ENCODE measurements at regions not wholly inside any gene's neighbourhood (a gene's known extent, or its start where the extent isn't known, plus 50 kb on each side); places are given as distances from the start of the nearest gene placed in this dataset.

- no peaks in the 10 kb centered on the region for H3K4me1 Mint-ChIP-seq
- Histone ChIP-seq H3K27me3 (replicated peaks in 1 of 2; ENCODE audit: control insufficient read depth in 2 of 2, extremely low read depth in 1 of 2, insufficient read depth in 2 of 2, low read length in 1 of 2) (peaks cover 0 to 6% of the 10 kb centered on the region in 2 experiments), H3K4me1 (ENCODE audit: control insufficient read depth in 1 of 2, extremely low read depth in 1 of 2, insufficient read depth in 2 of 2, low read length in 2 of 2) (no peaks in the 10 kb centered on the region), H3K9me3 (no peaks in the 10 kb centered on the region), H3K36me3 (ENCODE audit: control insufficient read depth in 2 of 2, extremely low read depth in 1 of 2, insufficient read depth in 1 of 2, low read length in 1 of 2) (no peaks in the 10 kb centered on the region), H3K4me3 (ENCODE audit: control insufficient read depth in 1 of 2, extremely low read depth in 1 of 2, low read length in 1 of 2) (no peak overlapping the region), H3K27ac (ENCODE audit: low read length) (no peak overlapping the region)
- WGBS (ENCODE audit: insufficient coverage): 87% methylated on average over 20 of the region's 23 CpGs
- H3K9me3 Mint-ChIP-seq: no peaks in the 10 kb centered on the region
- DNase-seq (no peak), ATAC-seq (replicated peaks in 1 of 4) (no peak)
- no peaks in the 10 kb centered on the region for H3K36me3 Mint-ChIP-seq
- H3K4me3 Mint-ChIP-seq: no peak overlapping the region
- H3K27me3 Mint-ChIP-seq: peaks cover 0 to 1% of the 10 kb centered on the region in 2 donors
- no peak overlapping the region for H3K27ac Mint-ChIP-seq
- POLR2A ChIA-PET: no interaction called here
- CTCF ChIA-PET: no interaction called here
Observed at GRCh38 chr22:47391169-47392053, 629.0 kb downstream of the TBC1D22A start.

GRCh38 chr22:47390026-47390970 is 627.8 kb downstream of the TBC1D22A start:
- peaks cover 0 to 2% of the 10 kb centered on the region in 2 donors for H3K27me3 Mint-ChIP-seq
- H3K36me3 ChIP-seq (ENCODE audit: control insufficient read depth in 2 of 2, extremely low read depth in 1 of 2, insufficient read depth in 1 of 2, low read length in 1 of 2): no peaks in the 10 kb centered on the region
- peaks cover 0 to 6% of the 10 kb centered on the region in 2 experiments for H3K27me3 ChIP-seq (replicated peaks in 1 of 2; ENCODE audit: control insufficient read depth in 2 of 2, extremely low read depth in 1 of 2, insufficient read depth in 2 of 2, low read length in 1 of 2)
- no peaks in the 10 kb centered on the region for H3K4me1 ChIP-seq (ENCODE audit: control insufficient read depth in 1 of 2, extremely low read depth in 1 of 2, insufficient read depth in 2 of 2, low read length in 2 of 2)
- no peaks in the 10 kb centered on the region for H3K36me3 Mint-ChIP-seq
- no peaks in the 10 kb centered on the region for H3K9me3 ChIP-seq
- no peak overlapping the region for H3K4me3 Mint-ChIP-seq
- ATAC-seq (replicated peaks in 1 of 4) (no peak), DNase-seq (no peak)
- POLR2A ChIA-PET: no interaction called here
- no peak overlapping the region for H3K27ac Mint-ChIP-seq
- H3K4me1 Mint-ChIP-seq: no peaks in the 10 kb centered on the region
- CTCF ChIA-PET: no interaction called here
- no peak overlapping the region for H3K27ac ChIP-seq (ENCODE audit: low read length)
- H3K4me3 ChIP-seq (ENCODE audit: control insufficient read depth in 1 of 2, extremely low read depth in 1 of 2, low read length in 1 of 2): no peak overlapping the region
- WGBS (ENCODE audit: insufficient coverage): 91% methylated on average over 39 of the region's 44 CpGs
- no peaks in the 10 kb centered on the region for H3K9me3 Mint-ChIP-seq

DNA sequence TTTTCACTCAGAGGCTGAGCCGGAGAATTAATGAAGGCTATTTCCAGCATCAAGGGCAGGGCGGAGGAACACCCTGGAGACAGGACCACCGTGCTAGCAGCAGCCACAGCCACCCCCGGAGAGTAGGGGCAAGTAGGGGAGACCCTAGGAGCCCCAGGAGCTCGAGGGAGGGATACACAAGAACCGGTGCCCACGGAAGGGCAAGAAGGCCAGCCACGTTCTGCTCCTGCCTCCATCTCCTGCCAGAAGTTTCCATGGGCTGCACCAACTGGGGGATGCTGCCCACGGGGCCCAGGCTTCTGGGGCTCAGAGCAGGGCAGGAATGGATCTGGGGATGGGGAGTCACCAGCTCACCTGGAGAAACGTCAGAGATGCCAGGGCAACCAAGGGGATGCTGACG is 626.8 kb downstream of the TBC1D22A start:
- POLR2A ChIA-PET: no interaction called here
- ATAC-seq (replicated peaks in 1 of 4): no peak
- no peak overlapping the region for H3K4me3 Mint-ChIP-seq
- 77% methylated on average over 8 of the region's 11 CpGs for WGBS (ENCODE audit: insufficient coverage)
- H3K27me3 Mint-ChIP-seq: peaks cover under 1 to 2% of the 10 kb centered on the region in 2 donors
- H3K4me1 ChIP-seq (ENCODE audit: control insufficient read depth in 1 of 2, extremely low read depth in 1 of 2, insufficient read depth in 2 of 2, low read length in 2 of 2): no peaks in the 10 kb centered on the region
- no peaks in the 10 kb centered on the region for H3K36me3 ChIP-seq (ENCODE audit: control insufficient read depth in 2 of 2, extremely low read depth in 1 of 2, insufficient read depth in 1 of 2, low read length in 1 of 2)
- H3K27me3 ChIP-seq (replicated peaks in 1 of 2; ENCODE audit: control insufficient read depth in 2 of 2, extremely low read depth in 1 of 2, insufficient read depth in 2 of 2, low read length in 1 of 2): peaks cover 0 to 10% of the 10 kb centered on the region in 2 experiments
- H3K36me3 Mint-ChIP-seq: no peaks in the 10 kb centered on the region
- H3K27ac Mint-ChIP-seq: no peak overlapping the region
- no peaks in the 10 kb centered on the region for H3K4me1 Mint-ChIP-seq
- no peak overlapping the region for H3K27ac ChIP-seq (ENCODE audit: low read length)
- no peaks in the 10 kb centered on the region for H3K9me3 ChIP-seq
- DNase-seq: no peak
- CTCF ChIA-PET: no interaction called here
- H3K9me3 Mint-ChIP-seq: no peaks in the 10 kb centered on the region
- no peak overlapping the region for H3K4me3 ChIP-seq (ENCODE audit: control insufficient read depth in 1 of 2, extremely low read depth in 1 of 2, low read length in 1 of 2)

- no peak for ATAC-seq (replicated peaks in 1 of 4)
- Histone ChIP-seq H3K9me3 (no peaks in the 10 kb centered on the region), H3K27me3 (replicated peaks in 1 of 2; ENCODE audit: control insufficient read depth in 2 of 2, extremely low read depth in 1 of 2, insufficient read depth in 2 of 2, low read length in 1 of 2) (peaks cover 0 to 10% of the 10 kb centered on the region in 2 experiments), H3K4me3 (ENCODE audit: control insufficient read depth in 1 of 2, extremely low read depth in 1 of 2, low read length in 1 of 2) (no peak overlapping the region), H3K4me1 (ENCODE audit: control insufficient read depth in 1 of 2, extremely low read depth in 1 of 2, insufficient read depth in 2 of 2, low read length in 2 of 2) (no peaks in the 10 kb centered on the region), H3K36me3 (ENCODE audit: control insufficient read depth in 2 of 2, extremely low read depth in 1 of 2, insufficient read depth in 1 of 2, low read length in 1 of 2) (no peaks in the 10 kb centered on the region), H3K27ac (ENCODE audit: low read length) (no peak overlapping the region)
- H3K27ac Mint-ChIP-seq: no peak overlapping the region
- CTCF ChIA-PET: no interaction called here
- no peak overlapping the region for H3K4me3 Mint-ChIP-seq
- H3K36me3 Mint-ChIP-seq: no peaks in the 10 kb centered on the region
- H3K4me1 Mint-ChIP-seq: no peaks in the 10 kb centered on the region
- peaks cover 2 to 4% of the 10 kb centered on the region in 2 donors for H3K27me3 Mint-ChIP-seq
- no peak for DNase-seq
- POLR2A ChIA-PET: no interaction called here
- 64% methylated on average over 5 of the region's 5 CpGs for WGBS (ENCODE audit: insufficient coverage)
- H3K9me3 Mint-ChIP-seq: no peaks in the 10 kb centered on the region
Observed at GRCh38 chr22:47388778-47389177, 626.3 kb downstream of the TBC1D22A start.

GRCh38 chr22:47388331-47388730 is 625.9 kb downstream of the TBC1D22A start:
- Mint-ChIP-seq H3K27ac (no peak overlapping the region), H3K9me3 (no peaks in the 10 kb centered on the region), H3K36me3 (no peaks in the 10 kb centered on the region), H3K27me3 (peaks cover 2 to 5% of the 10 kb centered on the region in 2 donors), H3K4me3 (no peak overlapping the region), H3K4me1 (no peaks in the 10 kb centered on the region)
- no peak for DNase-seq
- Histone ChIP-seq H3K27ac (ENCODE audit: low read length) (no peak overlapping the region), H3K36me3 (ENCODE audit: control insufficient read depth in 2 of 2, extremely low read depth in 1 of 2, insufficient read depth in 1 of 2, low read length in 1 of 2) (no peaks in the 10 kb centered on the region), H3K27me3 (replicated peaks in 1 of 2; ENCODE audit: control insufficient read depth in 2 of 2, extremely low read depth in 1 of 2, insufficient read depth in 2 of 2, low read length in 1 of 2) (peaks cover 0 to 10% of the 10 kb centered on the region in 2 experiments), H3K4me3 (ENCODE audit: control insufficient read depth in 1 of 2, extremely low read depth in 1 of 2, low read length in 1 of 2) (no peak overlapping the region), H3K9me3 (no peaks in the 10 kb centered on the region), H3K4me1 (ENCODE audit: control insufficient read depth in 1 of 2, extremely low read depth in 1 of 2, insufficient read depth in 2 of 2, low read length in 2 of 2) (no peaks in the 10 kb centered on the region)
- CTCF ChIA-PET: no interaction called here
- 100% methylated on average over 1 of the region's 7 CpGs for WGBS (ENCODE audit: insufficient coverage)
- POLR2A ChIA-PET: no interaction called here
- ATAC-seq (replicated peaks in 1 of 4): no peak

- H3K27me3 ChIP-seq (replicated peaks in 1 of 2; ENCODE audit: control insufficient read depth in 2 of 2, extremely low read depth in 1 of 2, insufficient read depth in 2 of 2, low read length in 1 of 2): peaks cover 0 to 12% of the 10 kb centered on the region in 2 experiments
- Mint-ChIP-seq H3K27ac (no peak overlapping the region), H3K27me3 (peaks cover 4 to 5% of the 10 kb centered on the region in 2 donors), H3K36me3 (no peaks in the 10 kb centered on the region), H3K4me1 (no peaks in the 10 kb centered on the region), H3K4me3 (no peak overlapping the region), H3K9me3 (no peaks in the 10 kb centered on the region)
- 77% methylated on average over 14 of the region's 20 CpGs for WGBS (ENCODE audit: insufficient coverage)
- DNase-seq (no peak), ATAC-seq (replicated peaks in 1 of 4) (no peak)
- ChIA-PET POLR2A (no interaction called here), CTCF (no interaction called here)
- no peaks in the 10 kb centered on the region for H3K36me3 ChIP-seq (ENCODE audit: control insufficient read depth in 2 of 2, extremely low read depth in 1 of 2, insufficient read depth in 1 of 2, low read length in 1 of 2)
- H3K4me3 ChIP-seq (ENCODE audit: control insufficient read depth in 1 of 2, extremely low read depth in 1 of 2, low read length in 1 of 2): no peak overlapping the region
- no peak overlapping the region for H3K27ac ChIP-seq (ENCODE audit: low read length)
- H3K9me3 ChIP-seq: no peaks in the 10 kb centered on the region
- H3K4me1 ChIP-seq (ENCODE audit: control insufficient read depth in 1 of 2, extremely low read depth in 1 of 2, insufficient read depth in 2 of 2, low read length in 2 of 2): no peaks in the 10 kb centered on the region
Observed at GRCh38 chr22:47386812-47387510, 624.5 kb downstream of the TBC1D22A start.

All from T-cell (primary cell).